ENCODE measurements at regions not wholly inside any gene's neighbourhood (a gene's known extent, or its start where the extent isn't known, plus 50 kb on each side); places are given as distances from the start of the nearest gene placed in this dataset.
A peak's percentile ranks its signal among the peaks of the same experiment; 100 is the strongest.

DNA sequence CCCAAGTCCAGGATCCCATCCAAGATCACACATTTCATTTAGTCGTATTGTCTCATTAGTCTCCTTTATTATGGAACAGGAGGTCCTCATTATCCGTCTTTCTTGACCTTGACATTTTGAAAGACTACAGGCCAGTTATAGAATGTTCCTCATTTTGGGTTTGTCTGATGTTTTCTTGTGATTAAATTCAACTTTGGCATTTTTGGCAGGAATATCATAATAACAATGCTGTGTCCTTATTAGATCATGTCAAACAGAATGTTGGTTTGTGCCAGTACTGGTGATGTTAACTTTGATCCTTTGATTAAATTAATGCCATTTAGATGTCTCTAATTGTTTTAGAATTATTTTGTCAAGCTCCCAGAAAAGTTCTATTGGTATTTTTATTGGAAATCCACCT is 106.5 kb upstream of the FRY start:
- no peak for DNase-seq (ENCODE audit: low read depth in 2 of 2)

DNA sequence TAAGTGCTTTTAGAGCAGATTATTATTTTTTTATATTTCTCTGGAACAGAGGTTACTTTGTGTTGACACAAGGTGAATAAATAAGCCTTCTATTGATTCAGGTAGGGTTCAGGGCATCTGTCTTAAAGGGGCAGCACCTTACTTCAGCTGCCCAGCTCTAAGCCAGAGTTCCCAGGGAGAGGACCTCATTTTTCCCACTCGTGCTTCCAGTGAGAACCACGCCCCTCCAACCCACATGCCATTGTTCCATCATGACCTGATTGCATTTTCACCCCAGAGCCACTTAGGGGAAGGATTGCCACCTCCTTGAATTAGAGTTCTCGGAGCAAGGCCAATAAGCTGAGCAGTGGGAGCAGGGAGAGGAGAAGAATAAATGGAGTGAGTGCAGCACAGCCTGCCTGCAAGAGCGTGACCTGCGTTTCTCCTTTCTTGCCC is 104.3 kb upstream of the FRY start:
- DNase-seq (ENCODE audit: low read depth in 2 of 2), result no peak

DNA sequence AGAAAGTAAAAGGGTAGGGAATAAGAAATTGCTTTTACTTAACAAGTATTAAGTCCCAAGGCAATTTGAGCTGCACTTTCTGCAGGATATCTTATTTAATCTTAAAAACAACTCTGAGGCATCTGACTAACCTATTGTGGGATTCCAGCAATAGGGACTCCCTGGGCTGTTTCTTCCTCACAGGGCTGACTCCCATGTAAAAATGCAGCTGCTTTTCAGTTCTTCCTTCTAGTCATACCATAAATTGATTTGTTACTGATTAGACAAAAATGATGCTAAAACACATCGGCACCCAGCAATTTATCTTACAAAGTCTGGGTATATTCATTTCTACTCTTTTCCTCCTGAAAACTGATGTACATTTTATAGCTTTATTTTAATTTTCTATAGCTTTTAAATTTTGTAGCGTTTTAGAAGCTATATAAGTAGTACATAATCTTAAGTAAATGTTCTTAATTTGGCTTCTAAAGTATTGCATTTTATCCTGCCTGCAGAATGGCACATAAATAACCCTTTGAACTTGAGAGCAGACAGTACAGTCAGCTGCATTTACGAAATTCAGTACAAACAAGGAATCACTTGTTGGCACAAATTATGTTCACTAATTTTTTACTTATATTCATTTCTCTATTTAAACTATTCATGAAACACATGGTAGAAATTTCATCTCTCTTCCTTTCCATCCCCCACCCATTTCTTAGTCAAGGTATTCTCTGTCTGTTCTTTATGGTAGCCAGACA is 102.4 kb upstream of the FRY start:
- no peak for DNase-seq (ENCODE audit: low read depth in 2 of 2)

DNA sequence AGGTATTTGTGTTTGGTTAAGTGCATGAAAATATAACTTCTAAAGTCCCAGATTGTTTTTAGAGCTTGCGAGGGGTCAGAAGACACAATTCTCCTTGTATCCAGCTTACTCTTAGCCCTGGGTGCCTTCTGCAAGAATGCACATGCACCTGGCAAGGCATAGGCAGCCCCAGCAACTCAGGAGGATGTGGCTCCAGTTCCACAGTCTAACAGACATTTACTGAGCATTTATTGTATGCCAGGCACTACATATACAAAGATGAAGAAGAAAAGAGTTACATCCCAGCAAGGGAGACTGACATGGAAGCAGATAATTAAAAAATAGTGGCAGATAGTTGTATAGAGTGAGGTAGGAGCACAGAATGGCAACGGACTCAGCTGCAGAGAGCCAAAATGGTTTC is 101.1 kb upstream of the FRY start:
- no peak for DNase-seq (ENCODE audit: low read depth in 2 of 2)

DNA sequence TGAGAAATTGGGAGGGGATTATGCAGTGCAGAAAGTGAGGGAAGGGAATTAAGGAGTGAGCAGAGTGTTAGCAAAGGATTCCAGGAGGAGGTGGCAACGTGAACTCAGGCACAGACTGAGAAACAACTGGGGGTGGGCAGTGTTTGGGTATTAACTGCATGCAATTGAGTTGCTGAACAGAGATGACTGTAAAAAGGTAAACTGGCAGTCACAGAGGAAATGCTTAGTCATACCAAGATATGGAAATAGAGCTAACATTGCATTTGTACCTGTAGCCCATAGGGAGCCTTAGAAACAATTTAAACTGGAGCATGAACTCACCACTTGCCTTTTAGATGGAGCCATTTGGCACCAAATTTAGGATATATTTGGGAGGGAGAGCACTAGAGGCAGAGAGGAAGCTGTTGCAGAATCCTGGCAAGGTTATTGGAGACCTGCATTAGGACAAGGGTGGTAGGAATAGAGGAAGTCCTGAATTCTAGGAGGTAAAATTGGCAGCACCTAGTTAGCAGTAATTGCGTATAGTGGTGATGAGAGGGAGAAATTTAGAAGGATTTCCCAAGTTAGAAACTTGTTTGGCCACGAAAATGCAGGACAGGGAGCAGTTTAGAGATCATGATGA is 100.6 kb upstream of the FRY start:
- DNase-seq (ENCODE audit: low read depth in 2 of 2), result peak in 1 of 2 donors; percentile 18

DNA sequence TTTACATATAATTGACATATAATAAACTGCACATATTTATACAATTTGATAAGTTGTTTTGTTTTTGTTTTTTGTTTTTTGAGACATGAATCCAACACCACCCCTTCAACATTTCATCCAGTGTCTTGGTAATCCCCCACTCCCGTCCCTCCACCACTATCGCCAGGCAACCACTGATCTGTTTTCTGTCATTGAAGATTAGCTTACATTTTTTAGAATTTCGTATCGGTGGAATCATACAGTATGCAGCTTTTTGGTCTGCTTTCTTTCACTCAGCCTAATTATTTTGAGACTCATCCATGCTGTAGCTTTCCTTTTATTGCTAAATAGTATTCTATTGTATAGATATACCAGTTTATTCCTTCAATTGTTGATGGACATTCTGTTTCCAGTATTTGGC is 94.1 kb upstream of the FRY start:
- no peak for DNase-seq (ENCODE audit: low read depth in 2 of 2)

DNA sequence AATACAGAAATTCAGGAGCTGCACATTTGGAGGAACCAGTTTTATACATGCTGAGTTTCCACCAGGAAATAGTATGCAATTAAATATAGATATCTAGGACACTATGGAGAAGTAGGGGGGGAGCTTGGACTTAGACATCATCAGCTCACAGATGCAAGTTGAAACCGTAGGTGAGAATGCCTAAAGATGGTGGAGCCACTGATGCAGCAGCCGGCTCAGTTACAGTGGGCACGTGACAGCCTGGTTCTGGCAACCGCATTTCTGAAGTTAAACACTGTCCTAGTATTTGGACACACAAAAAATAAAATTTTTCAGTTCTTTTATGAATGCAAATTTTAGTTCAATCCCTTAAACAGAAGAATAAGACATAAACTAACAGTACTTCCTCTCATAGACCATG is 91.5 kb upstream of the FRY start:
- DNase-seq (ENCODE audit: low read depth in 2 of 2), result no peak

DNA sequence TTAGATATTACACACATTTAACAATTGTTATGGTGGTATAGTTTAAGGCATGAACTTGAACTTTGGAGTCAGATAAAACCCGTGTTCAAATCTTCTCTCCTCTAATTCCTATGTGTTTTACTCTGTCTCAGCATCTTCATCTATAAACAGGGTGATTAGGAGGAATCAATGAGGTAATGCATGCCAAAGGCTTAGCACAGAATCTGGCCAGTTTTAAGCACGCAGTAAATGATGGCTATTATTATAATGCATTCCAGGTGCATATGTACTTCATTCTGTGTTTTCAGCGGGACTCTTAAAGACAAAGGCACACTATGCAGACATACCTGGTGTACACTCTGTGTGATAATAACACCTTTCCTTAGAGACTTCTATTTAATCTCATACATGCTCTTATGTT is 88.0 kb upstream of the FRY start:
- DNase-seq (ENCODE audit: low read depth in 2 of 2), result no peak

GRCh38 chr13:31944262-31945160 is 87.1 kb upstream of the FRY start:
- no peak for DNase-seq (ENCODE audit: low read depth in 2 of 2)

DNA sequence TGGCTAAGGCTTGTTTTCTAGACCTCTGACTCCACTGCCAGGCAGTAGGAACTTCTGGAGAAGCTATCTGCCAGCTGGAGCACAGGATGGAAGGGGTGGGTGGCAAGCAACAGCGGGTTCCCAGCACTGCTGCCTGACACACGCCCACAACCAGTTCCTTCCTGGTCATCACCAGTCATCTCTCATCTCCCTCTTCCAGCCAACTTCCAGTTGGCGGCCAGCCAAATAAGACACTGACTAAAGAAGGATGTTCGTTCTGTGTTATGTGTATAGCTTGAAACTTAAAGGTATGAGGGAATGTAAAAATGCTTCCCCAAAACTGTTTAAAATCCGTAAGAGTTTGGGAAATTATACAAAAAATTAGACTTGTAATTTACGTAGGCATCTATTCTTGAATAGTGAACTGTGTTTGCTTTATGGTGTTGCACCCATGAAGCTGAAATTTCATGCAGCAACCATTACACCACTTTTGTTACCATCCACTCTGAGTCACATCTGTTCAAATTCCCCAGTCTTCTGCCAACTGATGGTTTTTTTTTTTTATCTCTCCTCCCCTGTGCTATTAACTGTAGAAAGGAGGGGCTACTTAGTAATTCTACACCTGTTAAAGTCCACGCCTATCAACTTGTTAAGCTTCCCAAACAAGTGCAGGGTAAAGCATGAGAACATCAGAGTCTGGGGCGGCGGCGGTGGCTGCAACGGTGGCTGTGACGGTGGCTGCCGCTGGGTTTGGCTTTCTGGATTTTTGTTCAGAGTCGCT is 86.2 kb upstream of the FRY start:
- DNase-seq (ENCODE audit: low read depth in 2 of 2), result peak; percentile 29 to 65

- no peak for DNase-seq (ENCODE audit: low read depth in 2 of 2)
These were observed 85.3 kb upstream of the FRY start for GRCh38 chr13:31946091-31946770.

- no peak for DNase-seq (ENCODE audit: low read depth in 2 of 2)
These were observed 84.5 kb upstream of the FRY start for GRCh38 chr13:31947105-31947504.

DNA sequence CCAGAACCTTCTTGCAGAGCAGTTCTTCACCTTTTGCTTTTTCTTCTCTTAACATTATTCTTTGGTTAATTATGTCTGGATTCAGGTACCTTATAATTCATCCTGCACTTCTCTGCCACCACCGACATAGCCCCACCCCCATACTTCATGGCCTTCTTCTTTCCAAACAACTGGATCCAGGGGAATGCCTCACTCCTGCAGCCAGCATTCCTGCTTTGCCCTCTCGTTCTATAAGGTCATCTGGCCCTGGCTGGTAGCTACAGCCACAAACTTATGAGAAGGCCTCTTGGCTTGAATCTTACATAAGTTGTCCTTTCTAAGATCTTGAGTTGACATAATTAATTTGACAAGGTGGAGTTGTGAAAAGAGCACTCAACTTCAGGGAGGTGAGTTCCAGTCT is 84.1 kb upstream of the FRY start:
- DNase-seq (ENCODE audit: low read depth in 2 of 2), result no peak

DNA sequence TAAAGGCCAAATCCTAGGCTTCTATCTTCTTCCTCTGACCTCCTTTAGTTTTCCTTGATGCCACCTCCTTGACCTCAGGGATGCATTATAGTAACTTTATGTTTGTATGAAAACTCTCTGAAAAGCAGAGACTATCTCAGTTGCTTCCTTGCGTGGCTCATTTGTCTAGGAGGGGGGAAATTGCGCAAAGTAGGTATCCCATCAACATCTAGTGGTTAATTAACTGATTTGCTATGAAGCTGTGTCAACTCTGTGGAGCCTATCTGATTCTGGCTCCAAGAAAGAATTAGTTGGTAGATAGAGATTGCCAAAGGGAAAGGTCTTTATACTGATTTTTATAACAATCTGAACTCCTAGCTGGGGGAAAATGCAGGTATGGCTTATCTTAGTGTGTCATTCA is 82.1 kb upstream of the FRY start:
- no peak for DNase-seq (ENCODE audit: low read depth in 2 of 2)

DNA sequence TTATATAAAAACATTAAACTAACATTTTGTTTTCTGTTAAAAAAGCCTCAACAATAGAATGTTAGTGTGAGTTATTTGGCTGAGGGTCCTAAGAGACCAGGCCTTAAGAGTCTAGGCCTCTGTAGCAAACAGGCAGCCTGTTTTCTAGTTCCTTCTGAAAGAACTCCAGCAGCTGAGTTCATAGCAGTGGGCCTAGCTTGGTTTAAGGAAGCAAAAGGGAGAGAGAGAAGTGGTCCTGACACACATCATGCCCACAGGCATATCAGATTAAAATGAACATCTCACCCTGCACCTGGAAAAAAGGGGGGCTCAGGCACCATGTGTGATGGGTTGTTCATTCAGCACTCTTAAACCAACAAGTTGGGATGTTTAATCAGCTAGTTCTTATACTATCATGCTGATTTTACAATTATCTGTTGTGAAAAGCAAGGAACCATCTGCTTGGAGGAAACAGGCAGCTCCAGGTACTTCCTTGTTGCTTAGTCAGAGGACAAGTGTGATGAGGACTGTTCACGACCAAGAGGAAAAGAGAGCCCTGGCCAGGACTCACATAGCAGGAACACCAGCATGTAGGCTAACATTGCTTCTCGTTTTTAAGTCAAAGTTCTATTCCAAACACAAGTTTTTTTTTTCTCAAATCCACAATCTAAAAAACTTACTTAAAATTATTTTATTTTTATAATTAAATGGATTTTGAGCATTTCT is 81.3 kb upstream of the FRY start:
- peak; percentile 7 to 12 for DNase-seq (ENCODE audit: low read depth in 2 of 2)

- DNase-seq (ENCODE audit: low read depth in 2 of 2), result peak in 1 of 2 donors; percentile 10
These were observed 80.3 kb upstream of the FRY start for GRCh38 chr13:31951215-31951678.

DNA sequence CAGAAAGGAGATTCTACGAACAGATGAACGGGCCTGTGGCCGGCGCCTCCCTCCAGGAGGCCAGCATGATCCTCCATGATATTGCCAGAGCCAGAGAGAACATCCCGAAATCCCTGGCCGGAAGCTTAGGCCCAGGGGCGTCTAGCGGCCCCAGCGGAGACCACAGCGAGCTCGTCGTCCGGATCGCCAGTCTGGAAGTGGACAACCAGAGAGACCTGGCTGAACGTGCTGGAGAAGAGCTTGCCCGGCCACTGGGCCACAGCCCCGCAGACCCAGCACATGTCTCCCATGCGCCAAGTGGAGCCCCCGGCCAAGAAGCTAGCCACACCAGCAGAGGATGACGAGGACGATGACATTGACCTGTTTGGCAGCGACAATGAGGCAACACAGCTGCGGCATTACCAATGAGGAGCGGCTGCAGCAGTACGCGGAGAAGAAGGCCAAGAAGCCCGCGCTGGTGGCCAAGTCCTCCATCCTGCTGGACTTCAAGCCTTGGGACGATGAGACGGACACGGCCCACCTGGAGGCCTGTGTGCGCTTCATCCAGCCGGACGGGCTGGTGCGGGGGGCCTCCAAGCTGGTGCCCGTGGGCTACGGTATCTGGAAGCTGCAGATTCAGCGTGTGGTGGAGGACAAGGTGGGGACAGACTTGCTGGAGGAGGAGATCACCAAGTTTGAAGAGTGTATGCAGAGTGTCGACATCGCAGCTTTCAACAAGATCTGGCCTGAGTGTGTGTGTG is 78.8 kb upstream of the FRY start:
- DNase-seq (ENCODE audit: low read depth in 2 of 2), result no peak

- DNase-seq (ENCODE audit: low read depth in 2 of 2), result no peak
These were observed 76.5 kb upstream of the FRY start for GRCh38 chr13:31955101-31955500.

GRCh38 chr13:31955741-31956140 is 75.8 kb upstream of the FRY start:
- DNase-seq (ENCODE audit: low read depth in 2 of 2), result no peak
